ENCODE measurements at regions not wholly inside any gene's neighbourhood (a gene's known extent, or its start where the extent isn't known, plus 50 kb on each side); places are given as distances from the start of the nearest gene placed in this dataset.

GRCh38 chr5:73312146-73312871, 136.3 kb downstream of the FOXD1 start:
- TF ChIP-seq HDGF (IDR thresholded peaks at IDR 0.05; ENCODE audit: borderline replicate concordance) (no peak), TARDBP (IDR thresholded peaks at IDR 0.05) (no peak)

Measured in HEK293T (cell line).